Activated CD8-positive, alpha-beta T cell treated with anti-CD3 and anti-CD28 coated beads for 36 hours (primary cell): ENCODE measurements at regions not wholly inside any gene's neighbourhood (a gene's known extent, or its start where the extent isn't known, plus 50 kb on each side); places are given as distances from the start of the nearest gene placed in this dataset.

Experiments used
- ATAC-seq: fragments of 200-7000 bp; cut with Tn5 transposase; one replicate; pipeline ENCODE4 v1.10.0; 2021; ENCODE audit warnings: mild to moderate bottlenecking, moderate library complexity
- CTCF ChIA-PET: fragments of 350-600 bp; sonication (Branson Sonifier 250); formaldehyde crosslinking; loops from one replicate; lab custom pipeline; 2021; ENCODE audit warnings: antibody characterized with exemption; lab: Charles Lee
- POLR2A ChIA-PET: fragments of 350-600 bp; sonication (Branson Sonifier 250); formaldehyde crosslinking; loops from one replicate; lab custom pipeline; 2021; ENCODE audit warnings: antibody characterized with exemption; lab: Charles Lee
- DNase-seq: peaks from one replicate; pipeline ENCODE4 v3.0.0-alpha.2; 2020
- H3K27ac Mint-ChIP-seq: one replicate; pipeline ENCODE4 v1.8.0; 2021; ENCODE audit warnings: mild to moderate bottlenecking, mixed read lengths
- H3K27me3 Mint-ChIP-seq: one replicate; pipeline ENCODE4 v1.8.0; 2021; ENCODE audit warnings: mixed read lengths
- H3K36me3 Mint-ChIP-seq: one replicate; pipeline ENCODE4 v1.8.0; 2021; ENCODE audit warnings: low read depth, mixed read lengths
- H3K4me1 Mint-ChIP-seq: one replicate; pipeline ENCODE4 v1.8.0; 2021; ENCODE audit warnings: low read depth, mixed read lengths
- H3K4me3 Mint-ChIP-seq: one replicate; pipeline ENCODE4 v1.8.0; 2021; ENCODE audit warnings: mild to moderate bottlenecking, moderate library complexity, mixed read lengths
- H3K9me3 Mint-ChIP-seq: one replicate; pipeline ENCODE4 v1.8.0; 2021; ENCODE audit warnings: mixed read lengths
- intact Hi-C: fragments of 100-400 bp; cut with micrococcal nuclease; formaldehyde crosslinking; loops from one replicate; pipeline ENCODE4 v1.10.0; 2022
- TF ChIP-seq, protein P1 (sequence below): fragments of 200-600 bp; IDR thresholded peaks from one replicate; pipeline ENCODE4 v1.8.0; 2022; ENCODE audit warnings: antibody characterized with exemption, mild to moderate bottlenecking

GRCh38 chr1:34663031-34663430, 91.8 kb upstream of the GJB5 start:
- H3K36me3 Mint-ChIP-seq = no peaks in the 10 kb centered on the region
- H3K4me3 Mint-ChIP-seq = no peak overlapping the region
- DNase-seq = no peak
- H3K9me3 Mint-ChIP-seq = no peaks in the 10 kb centered on the region
- H3K27me3 Mint-ChIP-seq = peaks cover 6% of the 10 kb centered on the region
- no peak overlapping the region for H3K27ac Mint-ChIP-seq
- POLR2A ChIA-PET = no interaction called here
- CTCF ChIA-PET = no interaction called here
- no peaks in the 10 kb centered on the region for H3K4me1 Mint-ChIP-seq
- intact Hi-C loops = no loop called here
- TF ChIP-seq, protein P1, sequence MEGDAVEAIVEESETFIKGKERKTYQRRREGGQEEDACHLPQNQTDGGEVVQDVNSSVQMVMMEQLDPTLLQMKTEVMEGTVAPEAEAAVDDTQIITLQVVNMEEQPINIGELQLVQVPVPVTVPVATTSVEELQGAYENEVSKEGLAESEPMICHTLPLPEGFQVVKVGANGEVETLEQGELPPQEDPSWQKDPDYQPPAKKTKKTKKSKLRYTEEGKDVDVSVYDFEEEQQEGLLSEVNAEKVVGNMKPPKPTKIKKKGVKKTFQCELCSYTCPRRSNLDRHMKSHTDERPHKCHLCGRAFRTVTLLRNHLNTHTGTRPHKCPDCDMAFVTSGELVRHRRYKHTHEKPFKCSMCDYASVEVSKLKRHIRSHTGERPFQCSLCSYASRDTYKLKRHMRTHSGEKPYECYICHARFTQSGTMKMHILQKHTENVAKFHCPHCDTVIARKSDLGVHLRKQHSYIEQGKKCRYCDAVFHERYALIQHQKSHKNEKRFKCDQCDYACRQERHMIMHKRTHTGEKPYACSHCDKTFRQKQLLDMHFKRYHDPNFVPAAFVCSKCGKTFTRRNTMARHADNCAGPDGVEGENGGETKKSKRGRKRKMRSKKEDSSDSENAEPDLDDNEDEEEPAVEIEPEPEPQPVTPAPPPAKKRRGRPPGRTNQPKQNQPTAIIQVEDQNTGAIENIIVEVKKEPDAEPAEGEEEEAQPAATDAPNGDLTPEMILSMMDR = no peak
- ATAC-seq = no peak

GRCh38 chr1:34668063-34668462, 86.8 kb upstream of the GJB5 start:
- H3K9me3 Mint-ChIP-seq = peaks cover 4% of the 10 kb centered on the region
- H3K36me3 Mint-ChIP-seq = no peaks in the 10 kb centered on the region
- POLR2A ChIA-PET = no interaction called here
- H3K4me3 Mint-ChIP-seq = no peak overlapping the region
- peaks cover 13% of the 10 kb centered on the region for H3K27me3 Mint-ChIP-seq
- DNase-seq (no peak), ATAC-seq (no peak)
- CTCF ChIA-PET = no interaction called here
- no peak overlapping the region for H3K27ac Mint-ChIP-seq
- TF ChIP-seq, protein P1 = no peak
- no peaks in the 10 kb centered on the region for H3K4me1 Mint-ChIP-seq
- intact Hi-C loops = no loop called here

- no peaks in the 10 kb centered on the region for H3K4me1 Mint-ChIP-seq
- POLR2A ChIA-PET = no interaction called here
Measured at GRCh38 chr1:34670982-34671381, 83.9 kb upstream of the GJB5 start.

GRCh38 chr1:34671887-34672286, 83.0 kb upstream of the GJB5 start:
- CTCF ChIA-PET = no interaction called here
- H3K4me1 Mint-ChIP-seq = no peaks in the 10 kb centered on the region
- H3K27me3 Mint-ChIP-seq = peaks cover 21% of the 10 kb centered on the region
- no peaks in the 10 kb centered on the region for H3K36me3 Mint-ChIP-seq
- H3K4me3 Mint-ChIP-seq = no peak overlapping the region
- H3K9me3 Mint-ChIP-seq = peaks cover 4% of the 10 kb centered on the region
- no peak overlapping the region for H3K27ac Mint-ChIP-seq
- POLR2A ChIA-PET = no interaction called here
- ATAC-seq = no peak
- intact Hi-C loops = no loop called here
- TF ChIP-seq, protein P1 = no peak
- no peak for DNase-seq

More at GRCh38 chr1:34670982-34671381, 83.9 kb upstream of the GJB5 start:
- intact Hi-C loops = no loop called here
- Mint-ChIP-seq H3K9me3 (peaks cover 4% of the 10 kb centered on the region), H3K27ac (no peak overlapping the region), H3K27me3 (peaks cover 19% of the 10 kb centered on the region), H3K4me3 (no peak overlapping the region), H3K36me3 (no peaks in the 10 kb centered on the region)
- ATAC-seq (no peak), DNase-seq (no peak)
- CTCF ChIA-PET = no interaction called here
- TF ChIP-seq, protein P1 = no peak

DNA sequence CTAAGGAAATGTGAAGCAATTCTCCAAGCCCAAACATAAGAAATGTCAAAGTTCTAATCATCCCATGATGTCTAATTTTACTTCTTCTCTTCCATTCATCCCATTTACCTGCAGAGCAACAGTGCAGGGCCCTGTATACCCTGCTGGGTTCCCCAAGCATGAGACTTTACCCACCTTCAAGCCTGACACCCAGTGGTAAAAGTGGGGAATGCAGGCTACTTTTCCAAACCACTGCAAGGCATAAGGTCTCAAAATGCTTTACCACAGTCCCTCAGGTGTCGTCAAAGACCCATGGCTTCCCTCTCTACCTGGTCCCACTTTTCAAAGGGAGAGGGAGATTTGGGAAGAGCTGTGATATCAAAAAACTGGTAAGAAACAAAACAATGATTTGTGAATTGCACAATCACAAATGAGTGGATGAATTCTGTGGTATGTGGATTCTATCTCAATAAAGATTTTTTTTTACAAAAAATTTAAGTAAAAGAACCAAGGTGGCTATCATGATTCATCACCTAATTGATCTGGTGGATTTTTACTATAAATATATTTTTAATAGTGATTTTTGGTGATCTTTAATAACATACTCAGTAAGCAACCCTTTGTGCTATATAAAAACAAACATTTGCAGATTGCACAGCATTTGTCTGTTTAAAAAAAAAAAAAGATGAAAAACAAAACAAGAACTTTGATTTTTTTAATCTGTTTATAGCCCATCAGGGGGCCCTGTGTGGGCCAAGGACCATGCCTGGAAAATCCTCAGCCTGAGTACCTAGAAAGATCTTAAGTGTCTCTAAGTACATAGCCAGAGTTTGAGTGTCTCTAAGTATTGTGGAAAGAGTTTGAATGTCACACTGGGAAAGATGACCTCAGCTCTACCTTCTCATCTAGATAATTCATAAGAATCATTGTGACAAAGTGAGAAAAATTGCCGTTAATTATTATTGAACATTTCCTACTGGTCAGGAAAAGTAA, 73.1 kb upstream of the GJB5 start:
- POLR2A ChIA-PET = no interaction called here
- TF ChIP-seq, protein P1 = peak; percentile 94
- Mint-ChIP-seq H3K36me3 (no peaks in the 10 kb centered on the region), H3K27ac (no peak overlapping the region), H3K27me3 (peaks cover 15% of the 10 kb centered on the region), H3K9me3 (no peaks in the 10 kb centered on the region), H3K4me1 (peaks cover 10% of the 10 kb centered on the region), H3K4me3 (no peak overlapping the region)
- ATAC-seq (peak; percentile 73), DNase-seq (peak; percentile 72)
- CTCF ChIA-PET = interaction anchor here (0.8 to 2.9 kb wide), 4 partner anchors 37 to 222 kb away, joined by 3 to 10 read pairs (median 3); no protein-coding TSS in a partner anchor
- intact Hi-C loops = loop anchor here (10.0 kb wide), 1 partner anchor 217 kb away; no protein-coding TSS in a partner anchor
